Upper lobe of left lung (tissue), 6 donors: ENCODE measurements at regions not wholly inside any gene's neighbourhood (a gene's known extent, or its start where the extent isn't known, plus 50 kb on each side); places are given as distances from the start of the nearest gene placed in this dataset.
"Not testable (repeated sequence)": the region's sequence is repeated elsewhere in the genome, so short reads cannot be mapped to it uniquely, and the experiment has no call there.

Source experiments
- ATAC-seq, 2 donors: fragments of 200-7000 bp; cut with Tn5 transposase; one replicate each; pipeline ENCODE4 v1.9.1; 2022; ENCODE audit warnings: mild to moderate bottlenecking in 2 of 2, moderate library complexity in 2 of 2; ENCODE audit not compliant: low FRiP score in 2 of 2
- DNase-seq, 2 donors: peaks; one replicate each; pipeline ENCODE4 v3.0.0-alpha.2; 2019 to 2020
- H3K27ac ChIP-seq, 4 donors: fragments of 200-600 bp; sonication (generic); one replicate each; pipeline ENCODE4 v1.5.1; 2016 to 2019
- H3K27me3 ChIP-seq, 4 donors: fragments of 200-600 bp; sonication (generic); one replicate each; pipeline ENCODE4 v1.5.1; 2017 to 2019
- H3K36me3 ChIP-seq, 4 donors: fragments of 200-600 bp; sonication (generic); one replicate each; pipeline ENCODE4 v1.5.1; 2016 to 2019
- H3K4me1 ChIP-seq, 4 donors: fragments of 200-600 bp; sonication (generic); one replicate each; pipeline ENCODE4 v1.5.1; 2018 to 2019
- H3K4me3 ChIP-seq, 4 donors: fragments of 200-600 bp; sonication (generic); one replicate each; pipeline ENCODE4 v1.5.1; 2017 to 2019; ENCODE audit warnings: mild to moderate bottlenecking in 2 of 4, moderate library complexity in 1 of 4
- H3K9me3 ChIP-seq, 4 donors: fragments of 200-600 bp; sonication (generic); one replicate each; pipeline ENCODE4 v1.5.1; 2018 to 2019
- EP300 ChIP-seq, 4 donors: sonication (generic); formaldehyde crosslinking; IDR thresholded peaks; one replicate each; pipeline ENCODE4 v1.5.1; 2017; ENCODE audit warnings: antibody characterized with exemption in 4 of 4, control low read depth in 2 of 4
- POLR2A ChIP-seq, 4 donors: fragments of 450-650 bp; IDR thresholded peaks; one replicate each; pipeline ENCODE4 v1.5.1; 2016 to 2017; ENCODE audit warnings: antibody characterized with exemption in 4 of 4, mild to moderate bottlenecking in 2 of 4
- POLR2AphosphoS5 ChIP-seq, 2 donors: sonication (generic); formaldehyde crosslinking; IDR thresholded peaks; one replicate each; pipeline ENCODE4 v1.5.1; 2017; ENCODE audit warnings: antibody characterized with exemption in 2 of 2
- WGBS, 2 donors: methylation state at CpG; one replicate each; pipeline ENCODE4 v1.1.5; 2017 to 2018; 5-methylcytosine and 5-hydroxymethylcytosine counted together
- TF ChIP-seq, protein P1 (sequence below), 6 experiments: fragments of 450-650 bp in 4 of 6; fragments of 200-600 bp in 2 of 6; sonication (generic) in 2 of 6; IDR thresholded peaks; one replicate each; pipeline ENCODE4 v1.5.1; 2016 to 2019; ENCODE audit warnings: antibody characterized with exemption in 6 of 6
- donor health status: DM: no; HTN: no; CAD: no; lungs with moderate emphysema.
- donor health status: DM: no; HTN: yes; CAD: no; lungs with severe emphysema.

DNA sequence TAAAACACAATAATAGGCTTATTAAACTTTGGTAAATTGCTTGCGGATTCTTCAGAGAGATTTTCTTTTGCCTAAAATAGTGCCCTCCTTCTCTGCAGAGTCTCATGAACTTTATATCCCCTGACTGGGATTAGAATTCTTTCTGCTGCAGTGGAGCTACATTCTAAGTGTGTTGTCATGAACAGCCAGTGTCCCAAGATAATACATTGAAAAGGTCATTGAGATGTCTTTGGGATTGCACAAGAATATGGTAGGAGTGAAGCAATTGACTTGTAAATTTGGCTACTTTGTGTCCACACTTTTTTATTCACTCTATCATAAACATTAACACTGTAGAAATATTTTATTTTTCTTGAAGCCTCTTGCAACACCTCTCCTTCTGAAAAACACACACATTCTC lies 604.5 kb downstream of the GABRG2 start:
- no peak for ATAC-seq
- 88 to 100% methylated on average over 1 of the region's 1 CpG for WGBS, 2 donors
- TF ChIP-seq, protein P1, sequence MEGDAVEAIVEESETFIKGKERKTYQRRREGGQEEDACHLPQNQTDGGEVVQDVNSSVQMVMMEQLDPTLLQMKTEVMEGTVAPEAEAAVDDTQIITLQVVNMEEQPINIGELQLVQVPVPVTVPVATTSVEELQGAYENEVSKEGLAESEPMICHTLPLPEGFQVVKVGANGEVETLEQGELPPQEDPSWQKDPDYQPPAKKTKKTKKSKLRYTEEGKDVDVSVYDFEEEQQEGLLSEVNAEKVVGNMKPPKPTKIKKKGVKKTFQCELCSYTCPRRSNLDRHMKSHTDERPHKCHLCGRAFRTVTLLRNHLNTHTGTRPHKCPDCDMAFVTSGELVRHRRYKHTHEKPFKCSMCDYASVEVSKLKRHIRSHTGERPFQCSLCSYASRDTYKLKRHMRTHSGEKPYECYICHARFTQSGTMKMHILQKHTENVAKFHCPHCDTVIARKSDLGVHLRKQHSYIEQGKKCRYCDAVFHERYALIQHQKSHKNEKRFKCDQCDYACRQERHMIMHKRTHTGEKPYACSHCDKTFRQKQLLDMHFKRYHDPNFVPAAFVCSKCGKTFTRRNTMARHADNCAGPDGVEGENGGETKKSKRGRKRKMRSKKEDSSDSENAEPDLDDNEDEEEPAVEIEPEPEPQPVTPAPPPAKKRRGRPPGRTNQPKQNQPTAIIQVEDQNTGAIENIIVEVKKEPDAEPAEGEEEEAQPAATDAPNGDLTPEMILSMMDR (IDR thresholded peaks at IDR 0.05), result no peak
- TF ChIP-seq EP300 (IDR thresholded peaks at IDR 0.05) (no peak), POLR2AphosphoS5 (IDR thresholded peaks at IDR 0.05) (no peak), POLR2A (IDR thresholded peaks at IDR 0.05) (no peak)
- no peak overlapping the region for H3K4me3 ChIP-seq
- H3K4me1 ChIP-seq, result no peaks in the 10 kb centered on the region
- no peaks in the 10 kb centered on the region for H3K36me3 ChIP-seq
- no peaks in the 10 kb centered on the region for H3K27me3 ChIP-seq
- H3K9me3 ChIP-seq, result no peaks in the 10 kb centered on the region
- no peak for DNase-seq
- no peak overlapping the region for H3K27ac ChIP-seq

DNA sequence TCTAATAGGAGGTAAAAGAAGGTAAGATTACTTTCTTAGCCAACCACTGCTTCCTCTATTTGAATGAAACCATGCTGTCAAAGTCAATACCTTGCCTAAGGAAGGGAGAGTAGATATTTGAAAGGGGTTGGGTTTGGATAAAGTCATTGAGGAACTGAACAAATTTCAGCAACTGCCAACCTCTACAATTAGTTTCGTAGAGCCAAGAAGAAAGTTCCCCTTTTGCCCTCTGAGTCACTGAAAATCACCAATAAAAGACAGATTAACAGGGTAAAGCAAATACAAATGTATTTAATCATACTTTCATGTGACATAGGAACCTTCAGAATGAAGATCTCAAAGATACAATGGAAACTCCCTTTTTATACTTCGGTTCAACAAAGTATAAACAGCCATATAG lies 615.7 kb downstream of the GABRG2 start:
- ATAC-seq (no peak), DNase-seq (no peak)
- 50 to 52% methylated on average over 2 of the region's 2 CpGs for WGBS, 2 donors
- TF ChIP-seq, protein P1 (IDR thresholded peaks at IDR 0.05), result no peak
- no peak for TF ChIP-seq EP300 (IDR thresholded peaks at IDR 0.05)
- no peak for TF ChIP-seq POLR2A (IDR thresholded peaks at IDR 0.05)
- no peak for TF ChIP-seq POLR2AphosphoS5 (IDR thresholded peaks at IDR 0.05)
- Histone ChIP-seq H3K4me3 (no peak overlapping the region), H3K27me3 (no peaks in the 10 kb centered on the region), H3K36me3 (no peaks in the 10 kb centered on the region), H3K9me3 (no peaks in the 10 kb centered on the region), H3K4me1 (no peaks in the 10 kb centered on the region), H3K27ac (no peak overlapping the region)

DNA sequence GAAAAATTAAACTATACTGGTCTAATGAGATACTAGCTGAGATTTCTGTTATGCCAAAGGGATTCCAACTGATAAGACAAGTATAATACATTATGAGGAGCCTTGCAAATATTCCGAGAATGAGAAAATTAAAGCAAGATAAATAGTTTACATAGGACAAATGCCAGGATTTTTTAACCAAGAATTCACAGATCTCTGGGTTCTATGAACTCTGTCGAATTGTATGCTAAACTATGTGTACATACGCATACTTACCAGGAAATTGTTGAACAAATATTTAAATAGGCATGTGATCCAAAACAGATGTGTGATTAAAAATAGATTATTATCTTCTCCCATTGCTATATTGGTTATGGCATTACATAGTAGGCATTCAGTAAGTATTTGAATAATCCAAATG lies 616.6 kb downstream of the GABRG2 start:
- TF ChIP-seq POLR2A (IDR thresholded peaks at IDR 0.05), result no peak
- TF ChIP-seq POLR2AphosphoS5 (IDR thresholded peaks at IDR 0.05), result no peak
- TF ChIP-seq, protein P1 (IDR thresholded peaks at IDR 0.05), result no peak
- TF ChIP-seq EP300 (IDR thresholded peaks at IDR 0.05), result no peak
- WGBS, 2 donors, result 45 to 52% methylated on average over 3 of the region's 3 CpGs
- no peak for DNase-seq

DNA sequence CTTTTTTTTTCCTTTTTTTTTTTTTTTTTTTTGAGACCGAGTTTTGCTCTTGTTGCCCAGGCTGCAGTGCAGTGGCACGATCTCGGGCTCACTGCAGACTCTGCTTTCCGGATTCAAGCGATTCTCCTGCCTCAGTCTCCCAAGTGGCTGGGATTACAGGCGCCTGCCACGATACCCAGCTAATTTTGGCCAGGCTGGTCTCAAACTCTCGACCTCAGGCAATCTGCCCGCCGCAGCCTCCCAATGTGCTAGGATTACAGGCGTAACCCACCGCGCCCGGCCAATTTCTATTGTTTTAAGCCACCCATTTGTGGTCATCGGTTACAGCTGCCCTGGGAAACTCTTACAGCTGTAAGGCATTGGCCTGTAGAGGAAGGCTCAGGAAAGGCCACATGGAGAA lies 617.7 kb downstream of the GABRG2 start:
- Histone ChIP-seq H3K4me1 (no peaks in the 10 kb centered on the region), H3K27me3 (no peaks in the 10 kb centered on the region), H3K4me3 (no peak overlapping the region), H3K36me3 (no peaks in the 10 kb centered on the region), H3K27ac (no peak overlapping the region), H3K9me3 (no peaks in the 10 kb centered on the region)
- no peak for DNase-seq
- ATAC-seq, result no peak
- TF ChIP-seq POLR2A (IDR thresholded peaks at IDR 0.05), result no peak
- TF ChIP-seq, protein P1 (IDR thresholded peaks at IDR 0.05), result no peak
- no peak for TF ChIP-seq EP300 (IDR thresholded peaks at IDR 0.05)
- no peak for TF ChIP-seq POLR2AphosphoS5 (IDR thresholded peaks at IDR 0.05)
- WGBS, 2 donors, result 90 to 95% methylated on average over 11 to 15 of the region's 15 CpGs

More for the DNA sequence above, 616.6 kb downstream of the GABRG2 start:
- H3K36me3 ChIP-seq, result no peaks in the 10 kb centered on the region
- no peak overlapping the region for H3K4me3 ChIP-seq
- H3K4me1 ChIP-seq, result no peaks in the 10 kb centered on the region
- ATAC-seq, result no peak
- H3K27ac ChIP-seq, result no peak overlapping the region
- H3K9me3 ChIP-seq, result no peaks in the 10 kb centered on the region
- H3K27me3 ChIP-seq, result no peaks in the 10 kb centered on the region

DNA sequence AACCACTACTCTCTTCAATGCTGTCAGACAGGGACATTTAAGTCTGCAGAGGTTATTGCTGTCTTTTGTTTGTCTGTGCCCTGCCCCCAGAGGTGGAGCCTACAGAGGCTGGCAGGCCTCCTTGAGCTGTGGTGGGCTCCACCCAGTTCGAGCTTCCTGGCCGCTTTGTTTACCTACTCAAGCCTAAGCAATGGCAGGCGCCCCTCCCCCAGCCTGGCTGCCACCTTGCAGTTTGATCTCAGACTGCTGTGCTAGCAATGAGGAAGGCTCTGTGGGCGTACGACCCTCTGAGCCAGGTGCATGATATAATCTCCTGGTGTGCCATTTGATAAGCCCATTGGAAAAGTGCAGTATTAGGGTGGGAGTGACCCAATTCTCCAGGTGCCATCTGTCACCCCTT lies 628.7 kb downstream of the GABRG2 start:
- 68 to 92% methylated on average over 5 of the region's 5 CpGs for WGBS, 2 donors
- H3K36me3 ChIP-seq, H3K27me3 ChIP-seq, H3K9me3 ChIP-seq, ATAC-seq, H3K27ac ChIP-seq, H3K4me3 ChIP-seq, DNase-seq, H3K4me1 ChIP-seq: not testable (repeated sequence)
